ENCODE measurements at regions not wholly inside any gene's neighbourhood (a gene's known extent, or its start where the extent isn't known, plus 50 kb on each side); places are given as distances from the start of the nearest gene placed in this dataset.

DNA sequence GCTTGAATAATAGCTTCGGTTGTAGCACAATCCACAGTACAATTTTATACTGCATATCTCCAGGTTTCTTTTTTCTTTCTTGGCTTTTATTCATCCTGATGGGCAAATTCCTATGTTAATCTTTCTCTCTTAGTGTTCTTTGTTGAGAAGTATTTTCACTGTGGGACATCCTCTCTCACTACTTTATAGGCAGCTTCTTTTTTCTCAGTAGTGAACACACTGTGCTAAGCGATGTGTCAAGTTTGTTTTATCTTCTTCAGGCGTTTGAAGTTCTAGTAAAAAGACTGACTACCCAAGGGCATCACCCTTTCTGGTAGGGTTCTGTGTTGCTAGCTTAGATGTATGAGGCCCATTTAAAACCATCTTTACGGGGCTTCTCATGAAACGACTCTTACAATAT lies 182.1 kb downstream of the FAM170A start:
- DNase-seq = no peak
- TF ChIP-seq GATA1 (IDR thresholded peaks at IDR 0.05; ENCODE audit: low read depth, low read length) (no peak), POLR2A (IDR thresholded peaks at IDR 0.05; ENCODE audit: low read length) (no peak)

DNA sequence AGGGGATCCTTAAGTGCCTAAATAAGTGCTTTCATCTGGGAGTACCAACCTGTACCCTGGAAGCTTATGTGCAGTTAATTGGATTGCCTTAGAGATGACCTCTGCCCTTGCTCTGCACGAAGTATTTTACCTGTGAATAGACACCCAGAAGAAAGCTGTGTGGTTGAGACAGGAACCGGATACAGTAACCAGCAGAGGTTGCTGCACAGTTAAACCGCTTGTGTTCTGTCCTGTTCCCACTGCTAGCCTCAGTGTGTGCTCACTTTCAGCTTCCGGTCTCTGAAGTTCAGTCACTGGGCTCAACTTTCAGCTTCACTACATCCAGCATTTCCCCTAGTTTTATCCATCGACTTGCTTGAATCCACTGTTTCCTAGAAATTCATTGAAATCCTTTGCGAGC lies 185.3 kb downstream of the FAM170A start:
- DNase-seq = no peak
- TF ChIP-seq GATA1 (IDR thresholded peaks at IDR 0.05; ENCODE audit: low read depth, low read length) = no peak
- TF ChIP-seq POLR2A (IDR thresholded peaks at IDR 0.05; ENCODE audit: low read length) = no peak

DNA sequence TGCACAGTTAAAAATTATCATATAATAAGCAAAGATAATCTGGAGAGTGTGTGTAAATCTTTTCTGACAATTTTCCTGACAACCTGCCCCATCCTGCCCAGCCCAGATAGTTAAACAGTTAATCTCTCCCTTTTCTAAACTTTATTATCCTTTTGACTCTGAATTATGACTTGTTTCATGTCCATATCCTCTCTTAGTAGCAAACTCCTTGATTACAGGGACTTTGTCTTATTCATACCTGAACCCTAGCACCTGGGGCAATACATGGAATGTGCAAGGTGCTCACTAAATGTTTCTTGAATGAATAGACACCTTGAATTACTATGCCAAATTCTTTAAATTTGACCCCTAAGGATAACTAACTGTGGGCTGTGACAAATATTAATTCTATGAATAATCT lies 186.7 kb downstream of the FAM170A start:
- TF ChIP-seq GATA1 (IDR thresholded peaks at IDR 0.05; ENCODE audit: low read depth, low read length) = no peak
- no peak for TF ChIP-seq POLR2A (IDR thresholded peaks at IDR 0.05; ENCODE audit: low read length)
- DNase-seq = no peak

DNA sequence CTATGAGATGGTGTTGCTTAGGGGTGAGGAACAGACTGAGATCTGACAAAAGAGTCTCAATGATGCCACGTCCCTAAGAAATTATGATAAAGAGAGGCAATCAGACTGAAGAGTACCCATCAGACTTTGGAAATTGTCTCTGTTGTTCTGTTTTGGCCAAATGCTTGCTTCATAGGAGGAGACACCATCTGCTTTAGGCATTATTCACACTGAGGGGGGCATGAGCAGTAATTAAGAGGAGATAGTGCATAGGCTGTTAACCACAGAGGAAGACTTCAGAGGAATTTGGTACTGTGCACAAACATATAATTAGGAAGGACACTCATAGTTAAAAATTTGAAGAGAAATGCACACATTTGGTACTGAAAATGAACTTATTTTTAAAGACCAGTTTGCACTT lies 190.7 kb downstream of the FAM170A start:
- no peak for TF ChIP-seq POLR2A (IDR thresholded peaks at IDR 0.05; ENCODE audit: low read length)
- TF ChIP-seq GATA1 (IDR thresholded peaks at IDR 0.05; ENCODE audit: low read depth, low read length) = no peak
- DNase-seq = no peak

DNA sequence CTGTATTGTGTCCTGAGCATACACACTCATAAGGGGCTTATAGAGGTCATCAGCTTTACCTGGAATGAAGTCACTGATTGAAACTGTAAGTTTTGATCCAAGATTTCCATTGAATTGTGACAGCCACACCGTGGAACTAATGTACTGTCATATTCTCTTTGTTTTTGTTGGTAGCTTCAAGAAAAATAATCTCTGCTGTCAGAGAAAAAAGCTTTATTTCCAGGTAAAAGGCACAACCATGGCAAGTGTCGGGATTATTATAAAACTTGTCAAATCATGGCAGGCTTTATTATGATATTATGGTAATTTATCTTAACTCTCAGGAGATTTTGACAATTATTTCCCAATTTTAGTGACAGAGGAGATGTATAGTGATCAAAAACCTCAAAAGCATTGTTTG lies 191.2 kb downstream of the FAM170A start:
- TF ChIP-seq POLR2A (IDR thresholded peaks at IDR 0.05; ENCODE audit: low read length) (no peak), GATA1 (IDR thresholded peaks at IDR 0.05; ENCODE audit: low read depth, low read length) (no peak)
- no peak for DNase-seq

DNA sequence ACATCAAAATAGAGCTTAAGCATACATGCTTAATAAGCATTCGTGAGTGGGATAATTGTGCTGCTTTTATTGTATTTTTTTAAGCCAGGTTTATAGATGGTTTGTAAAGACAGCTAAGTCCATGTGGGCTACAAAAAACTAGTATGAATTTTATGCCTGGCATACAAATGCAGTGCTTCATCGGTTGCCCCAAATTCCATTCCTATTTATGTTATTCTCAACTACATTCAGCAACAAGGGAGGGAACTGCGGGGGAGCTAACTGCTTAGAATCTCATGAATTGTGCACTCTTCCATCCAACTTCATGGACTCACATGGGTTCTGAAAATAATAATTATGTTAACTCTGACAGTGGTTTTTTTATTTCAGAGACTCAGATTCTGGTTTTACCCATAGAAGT lies 199.2 kb downstream of the FAM170A start:
- TF ChIP-seq GATA1 (IDR thresholded peaks at IDR 0.05; ENCODE audit: low read depth, low read length) (no peak), POLR2A (IDR thresholded peaks at IDR 0.05; ENCODE audit: low read length) (no peak)
- no peak for DNase-seq

DNA sequence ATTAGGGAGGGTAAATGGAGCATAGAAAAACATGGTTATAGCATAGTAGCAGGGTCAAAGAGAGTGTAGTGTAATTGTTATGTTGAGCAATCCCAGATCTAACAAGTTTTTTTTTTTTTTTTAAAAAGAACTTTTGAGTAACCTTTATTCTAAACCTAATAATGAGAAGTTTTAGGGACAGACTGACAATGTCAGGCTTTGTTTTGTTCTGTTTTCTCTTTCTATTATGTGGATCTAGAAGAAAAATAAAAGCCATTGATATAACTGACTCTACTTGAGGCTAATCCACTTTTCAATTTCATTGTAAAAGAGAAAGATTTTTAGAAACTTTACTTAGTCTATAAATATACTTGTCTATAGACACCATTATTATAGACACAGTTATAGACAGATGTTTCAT lies 200.0 kb downstream of the FAM170A start:
- DNase-seq = no peak
- TF ChIP-seq POLR2A (IDR thresholded peaks at IDR 0.05; ENCODE audit: low read length) = no peak
- no peak for TF ChIP-seq GATA1 (IDR thresholded peaks at IDR 0.05; ENCODE audit: low read depth, low read length)

DNA sequence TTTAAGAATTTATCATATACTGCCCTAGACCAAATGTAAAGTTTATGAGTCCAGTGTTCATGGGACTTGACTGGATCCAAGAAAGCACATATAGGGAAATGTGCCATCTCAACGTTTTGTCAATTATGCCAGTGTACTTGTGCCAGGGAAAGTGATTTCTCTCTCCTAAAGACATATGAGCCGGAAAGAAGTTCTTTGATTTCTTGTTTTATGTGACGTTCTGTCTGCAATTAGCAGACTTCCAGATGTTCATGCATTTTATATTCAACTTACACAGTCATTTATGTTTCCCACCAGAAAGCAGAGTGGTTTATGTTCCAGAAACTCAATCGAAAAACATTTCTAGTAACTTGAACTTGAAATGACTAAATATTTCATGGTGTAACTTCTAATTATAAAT lies 203.8 kb downstream of the FAM170A start:
- no peak for TF ChIP-seq POLR2A (IDR thresholded peaks at IDR 0.05; ENCODE audit: low read length)
- TF ChIP-seq GATA1 (IDR thresholded peaks at IDR 0.05; ENCODE audit: low read depth, low read length) = no peak
- no peak for DNase-seq

DNA sequence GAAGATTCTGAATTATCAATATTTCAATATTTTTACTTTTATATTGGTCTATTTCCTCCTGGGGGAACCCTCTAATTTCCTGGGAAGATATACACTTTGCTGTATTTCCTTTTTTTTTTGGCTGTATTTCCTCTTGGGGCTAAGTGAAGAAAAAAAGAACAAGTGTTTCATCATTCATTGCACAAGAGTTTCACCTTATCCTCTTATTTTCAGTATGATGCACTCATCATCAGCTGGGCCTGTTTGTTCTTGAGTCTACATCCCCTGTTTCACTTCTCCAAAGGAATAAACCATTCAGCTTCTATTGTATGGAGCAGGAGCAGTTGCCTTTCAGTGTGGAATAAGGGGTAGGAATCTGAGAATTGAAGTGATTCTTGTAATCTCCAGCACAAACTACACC lies 210.8 kb downstream of the FAM170A start:
- TF ChIP-seq GATA1 (IDR thresholded peaks at IDR 0.05; ENCODE audit: low read depth, low read length) = no peak
- TF ChIP-seq POLR2A (IDR thresholded peaks at IDR 0.05; ENCODE audit: low read length) = no peak
- DNase-seq = no peak

DNA sequence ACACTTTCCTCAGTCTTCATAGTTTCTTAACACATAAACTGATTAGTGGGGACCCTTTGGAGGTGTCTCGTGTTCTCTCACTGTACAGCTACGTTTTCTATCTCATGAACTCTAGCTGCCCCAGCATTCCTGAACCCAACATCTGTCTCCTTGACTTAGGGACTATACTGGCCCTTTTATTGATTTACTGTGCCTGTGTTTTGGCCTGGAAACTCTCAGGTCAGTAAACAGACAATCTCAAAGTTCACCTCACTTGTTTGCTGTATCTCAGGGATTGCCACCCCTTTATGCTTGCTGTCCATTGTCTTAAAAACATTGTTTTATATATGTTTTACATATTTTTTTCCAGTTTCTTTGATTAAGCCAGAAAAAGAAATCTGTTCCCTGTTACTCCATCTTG lies 222.8 kb downstream of the FAM170A start:
- TF ChIP-seq POLR2A (IDR thresholded peaks at IDR 0.05; ENCODE audit: low read length) = no peak
- no peak for TF ChIP-seq GATA1 (IDR thresholded peaks at IDR 0.05; ENCODE audit: low read depth, low read length)

DNA sequence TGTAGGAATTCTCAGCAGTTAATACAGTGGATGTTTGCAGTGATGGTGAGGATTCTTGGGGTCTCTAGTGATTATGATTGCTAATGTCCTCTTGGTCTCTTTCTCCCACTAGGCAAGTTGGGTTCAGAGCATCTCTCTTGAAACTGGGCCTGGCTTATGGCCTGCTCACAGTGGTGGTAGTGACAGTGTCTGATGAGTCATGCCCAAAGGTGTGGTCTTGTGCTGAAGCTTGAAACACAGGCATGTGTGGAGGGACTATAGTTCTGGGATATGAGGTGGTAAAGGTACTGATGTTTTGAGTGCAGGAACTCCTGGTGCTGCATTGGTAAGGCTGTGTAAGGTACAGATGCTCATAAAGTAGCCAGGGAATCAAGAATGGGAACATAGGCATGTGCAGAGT lies 231.1 kb downstream of the FAM170A start:
- no peak for TF ChIP-seq GATA1 (IDR thresholded peaks at IDR 0.05; ENCODE audit: low read depth, low read length)
- no peak for TF ChIP-seq POLR2A (IDR thresholded peaks at IDR 0.05; ENCODE audit: low read length)
- DNase-seq = no peak

More for the DNA sequence above, 222.8 kb downstream of the FAM170A start:
- no peak for DNase-seq

DNA sequence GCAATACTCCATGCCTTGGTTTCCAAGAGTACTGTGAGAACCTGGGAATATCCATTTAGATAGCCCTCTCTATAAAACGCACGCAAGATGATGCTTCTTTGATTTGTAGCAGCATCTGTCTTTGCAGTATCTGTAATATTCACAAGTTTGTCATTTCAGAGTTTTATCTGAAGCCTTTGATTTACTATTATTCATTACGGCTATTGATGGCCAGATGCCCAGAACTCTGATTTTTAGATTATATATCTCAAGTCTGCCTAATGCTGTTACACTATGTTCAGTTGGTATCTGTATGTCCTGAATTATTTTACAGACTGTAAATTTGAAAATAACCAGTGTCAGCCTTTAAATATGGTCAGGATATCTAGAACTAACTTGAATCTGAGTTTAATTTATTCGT lies 233.3 kb downstream of the FAM170A start:
- TF ChIP-seq GATA1 (IDR thresholded peaks at IDR 0.05; ENCODE audit: low read depth, low read length) (no peak), POLR2A (IDR thresholded peaks at IDR 0.05; ENCODE audit: low read length) (no peak)
- DNase-seq = no peak

DNA sequence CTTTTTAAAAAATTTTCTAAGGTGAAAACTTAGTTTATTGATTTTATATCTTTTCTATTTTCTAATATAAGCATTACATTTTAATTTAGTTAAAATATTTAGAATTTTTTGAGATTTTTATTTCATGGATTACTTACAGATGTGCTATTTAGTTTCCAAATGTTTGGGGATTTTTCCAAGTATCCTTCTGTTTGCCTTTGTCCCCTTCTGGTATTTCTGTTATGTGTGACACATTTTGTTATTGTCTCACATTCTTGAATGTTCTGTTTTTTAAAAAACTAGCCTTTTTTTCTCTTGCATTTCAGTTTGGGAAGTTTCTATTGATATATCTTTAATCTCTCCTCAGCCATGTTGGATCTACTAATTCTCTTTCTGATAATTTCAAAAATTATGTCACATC lies 234.9 kb downstream of the FAM170A start:
- no peak for TF ChIP-seq POLR2A (IDR thresholded peaks at IDR 0.05; ENCODE audit: low read length)
- TF ChIP-seq GATA1 (IDR thresholded peaks at IDR 0.05; ENCODE audit: low read depth, low read length) = no peak
- no peak for DNase-seq

DNA sequence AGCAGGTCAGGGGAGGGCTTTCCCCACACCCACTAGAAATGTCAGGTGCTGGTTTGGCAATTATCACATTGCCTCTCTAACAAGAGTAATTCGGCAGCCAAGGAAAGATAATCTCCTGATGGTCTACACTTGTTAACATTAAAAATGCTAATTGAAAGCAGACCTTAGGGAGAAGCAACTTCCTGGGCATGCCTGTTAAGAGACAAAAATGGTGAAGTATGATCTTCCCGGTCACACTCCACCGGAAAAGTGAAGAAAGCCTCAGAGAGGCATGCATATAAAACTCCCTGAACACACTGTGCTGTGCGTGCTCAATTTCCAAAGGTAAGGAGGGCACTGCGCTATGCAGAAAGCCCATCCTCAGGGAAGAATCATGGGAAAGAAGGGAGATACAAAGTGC lies 244.3 kb downstream of the FAM170A start:
- no peak for DNase-seq
- TF ChIP-seq POLR2A (IDR thresholded peaks at IDR 0.05; ENCODE audit: low read length) (no peak), GATA1 (IDR thresholded peaks at IDR 0.05; ENCODE audit: low read depth, low read length) (no peak)

DNA sequence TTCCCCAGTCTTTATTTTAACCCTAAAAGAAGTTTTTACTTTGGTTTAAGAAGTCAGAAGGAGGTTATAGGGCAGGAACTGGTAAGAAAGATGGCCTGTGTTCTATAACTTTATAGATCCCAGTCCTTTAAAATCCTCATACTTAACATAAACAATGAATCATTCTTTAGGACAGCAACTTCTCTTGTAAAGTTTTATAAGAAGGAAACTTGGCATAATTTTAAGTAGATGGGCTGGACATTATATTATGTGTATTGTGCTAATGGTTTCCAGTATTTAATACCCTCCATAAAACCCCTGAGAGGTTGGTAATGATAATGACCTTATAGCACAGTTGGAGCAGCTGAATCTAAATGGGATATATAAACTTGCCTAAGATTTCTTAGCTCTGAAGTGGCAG lies 247.2 kb downstream of the FAM170A start:
- no peak for DNase-seq
- no peak for TF ChIP-seq GATA1 (IDR thresholded peaks at IDR 0.05; ENCODE audit: low read depth, low read length)

DNA sequence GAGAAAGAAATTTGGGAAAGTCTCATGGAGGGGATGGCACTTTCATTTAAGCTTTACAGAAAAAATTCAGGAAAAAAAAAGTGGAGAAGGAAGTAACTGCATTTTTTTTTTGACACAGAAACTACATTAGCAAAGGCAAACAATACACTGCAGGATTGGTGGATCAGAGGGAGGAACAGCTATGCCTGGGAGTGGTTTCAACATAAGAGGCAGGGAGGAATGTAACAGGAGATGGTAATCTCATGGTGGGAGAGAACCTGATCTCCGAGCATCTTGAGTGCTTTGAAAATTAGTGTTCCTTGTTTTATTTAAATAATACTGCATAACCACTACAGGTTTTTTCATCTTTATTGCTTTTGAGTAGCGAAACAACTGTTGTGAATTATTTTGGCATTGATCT lies 249.4 kb downstream of the FAM170A start:
- TF ChIP-seq POLR2A (IDR thresholded peaks at IDR 0.05; ENCODE audit: low read length) (no peak), GATA1 (IDR thresholded peaks at IDR 0.05; ENCODE audit: low read depth, low read length) (no peak)
- DNase-seq = no peak

Measured in erythroblast (primary cell).